Central memory CD8-positive, alpha-beta T cell (primary cell): ENCODE measurements at regions not wholly inside any gene's neighbourhood (a gene's known extent, or its start where the extent isn't known, plus 50 kb on each side); places are given as distances from the start of the nearest gene placed in this dataset.

ENCODE experiments used
- ATAC-seq: fragments of 150-1000 bp; cut with Tn5 transposase; replicated peaks from 2 replicates; pipeline ENCODE4 v1.10.0; 2022; ENCODE audit warnings: mild to moderate bottlenecking, moderate FRiP score, moderate number of reproducible peaks; ENCODE audit not compliant: poor library complexity, severe bottlenecking; ENCODE audit errors: extremely low read depth
- DNase-seq, 2 donors: peaks; one replicate each; pipeline ENCODE4 v3.0.0; 2021; ENCODE audit warnings: low spot score in 2 of 2
- H3K27ac Mint-ChIP-seq: one replicate; pipeline ENCODE4 v1.8.0; 2022; ENCODE audit warnings: low read depth, mild to moderate bottlenecking, moderate library complexity, mixed read lengths
- H3K27me3 Mint-ChIP-seq: one replicate; pipeline ENCODE4 v1.8.0; 2022; ENCODE audit warnings: mixed read lengths
- H3K36me3 Mint-ChIP-seq: one replicate; pipeline ENCODE4 v1.8.0; 2022; ENCODE audit warnings: mild to moderate bottlenecking, moderate library complexity, mixed read lengths; ENCODE audit not compliant: insufficient read depth
- H3K4me1 Mint-ChIP-seq: one replicate; pipeline ENCODE4 v1.8.0; 2022; ENCODE audit warnings: mixed read lengths
- H3K4me3 Mint-ChIP-seq: one replicate; pipeline ENCODE4 v1.8.0; 2022; ENCODE audit warnings: mild to moderate bottlenecking, moderate library complexity, mixed read lengths
- H3K9me3 Mint-ChIP-seq: one replicate; pipeline ENCODE4 v1.8.0; 2022; ENCODE audit warnings: mixed read lengths

DNA sequence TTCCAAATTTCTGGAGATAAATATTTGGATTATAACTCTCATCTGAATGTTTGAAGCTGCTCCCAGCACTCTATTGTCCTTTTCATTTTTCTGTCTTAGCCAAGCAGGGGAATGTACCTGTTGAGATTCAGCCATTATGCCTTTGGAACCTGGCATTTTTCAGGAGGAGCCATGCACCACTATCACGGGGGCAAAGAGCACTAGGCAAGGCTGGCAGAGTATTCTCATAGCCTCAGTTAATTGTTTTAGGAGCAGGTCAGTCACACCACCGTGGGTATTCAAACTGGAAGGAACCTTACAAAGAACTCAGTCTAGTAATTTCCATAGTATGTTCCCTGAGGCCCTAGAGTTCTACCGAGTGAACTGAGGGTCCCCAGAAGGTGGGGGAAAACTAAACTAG, 348.9 kb downstream of the TMEM114 start:
- ATAC-seq, result no peak
- no peak for DNase-seq
- Mint-ChIP-seq H3K27ac (no peak overlapping the region), H3K9me3 (peaks cover 10% of the 10 kb centered on the region), H3K36me3 (peaks cover 2% of the 10 kb centered on the region), H3K4me3 (no peak overlapping the region), H3K27me3 (no peaks in the 10 kb centered on the region), H3K4me1 (no peaks in the 10 kb centered on the region)

DNA sequence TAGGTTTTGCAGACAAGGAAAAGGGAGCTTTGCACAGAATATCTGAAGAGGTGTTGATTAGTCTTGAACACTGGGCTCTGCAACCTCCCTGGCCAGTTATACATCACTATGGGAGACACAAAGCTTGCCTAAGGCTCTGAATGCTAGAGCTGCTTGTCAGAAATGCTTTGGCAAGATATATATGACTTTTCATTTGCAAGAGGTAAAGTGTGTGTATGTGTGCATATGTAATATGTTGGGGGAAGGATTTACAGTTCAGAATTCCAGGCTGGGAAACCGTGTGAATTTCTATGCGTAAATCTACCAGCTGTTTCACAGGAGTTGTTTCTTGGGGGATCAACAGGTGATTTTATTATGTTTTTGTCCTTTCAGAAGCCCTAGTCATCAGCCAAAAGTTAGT, 350.9 kb downstream of the TMEM114 start:
- no peak overlapping the region for H3K4me3 Mint-ChIP-seq
- no peak for ATAC-seq

DNA sequence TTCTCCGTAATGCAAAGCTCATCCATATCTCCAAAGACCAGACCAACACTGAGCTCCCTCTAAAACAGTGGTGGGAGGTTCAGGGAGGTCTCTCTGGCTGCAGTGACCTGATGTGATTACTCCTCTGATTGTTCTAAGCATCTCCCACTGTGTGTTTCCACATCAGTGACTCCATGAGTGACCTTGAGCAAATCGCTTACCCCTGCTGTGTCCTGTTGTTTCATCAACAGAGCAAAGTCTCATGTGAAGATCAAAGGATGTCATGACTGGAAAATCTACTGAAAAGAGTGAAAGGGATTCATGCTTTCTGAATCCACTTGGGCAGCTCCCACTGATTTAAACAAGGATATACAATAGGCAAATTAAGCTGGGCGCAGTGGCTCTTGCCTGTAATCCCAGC, 352.9 kb downstream of the TMEM114 start:
- H3K27me3 Mint-ChIP-seq, result no peaks in the 10 kb centered on the region
- no peaks in the 10 kb centered on the region for H3K4me1 Mint-ChIP-seq
- DNase-seq, result no peak
- H3K27ac Mint-ChIP-seq, result no peak overlapping the region
- no peaks in the 10 kb centered on the region for H3K36me3 Mint-ChIP-seq
- H3K9me3 Mint-ChIP-seq, result peaks cover 23% of the 10 kb centered on the region
- ATAC-seq, result no peak
- no peak overlapping the region for H3K4me3 Mint-ChIP-seq

More for the DNA sequence above, 350.9 kb downstream of the TMEM114 start:
- no peak for DNase-seq
- Mint-ChIP-seq H3K4me1 (no peaks in the 10 kb centered on the region), H3K27ac (no peak overlapping the region), H3K9me3 (peaks cover 23% of the 10 kb centered on the region), H3K27me3 (no peaks in the 10 kb centered on the region), H3K36me3 (no peaks in the 10 kb centered on the region)

DNA sequence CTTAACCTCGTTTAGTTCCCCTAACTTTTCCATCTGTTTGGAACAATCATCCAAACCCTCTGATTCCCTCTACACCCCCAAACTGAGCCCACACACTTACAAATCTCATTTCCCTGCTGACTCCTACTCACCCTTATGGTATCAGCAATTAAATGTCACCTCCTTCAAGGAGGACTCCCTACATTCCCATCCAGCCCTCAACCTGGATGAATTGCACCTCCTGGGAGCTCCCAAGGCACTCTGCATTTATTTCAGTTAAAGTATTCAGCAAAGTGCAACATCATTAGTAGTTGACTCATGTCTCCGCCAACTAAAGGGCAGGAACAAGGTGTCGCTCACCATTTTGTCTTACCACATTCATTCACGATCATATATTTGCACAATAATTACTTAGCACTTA, 353.5 kb downstream of the TMEM114 start:
- ATAC-seq, result no peak
- peaks cover 26% of the 10 kb centered on the region for H3K9me3 Mint-ChIP-seq
- H3K36me3 Mint-ChIP-seq, result no peaks in the 10 kb centered on the region
- H3K4me1 Mint-ChIP-seq, result no peaks in the 10 kb centered on the region
- no peak for DNase-seq
- H3K27me3 Mint-ChIP-seq, result no peaks in the 10 kb centered on the region
- no peak overlapping the region for H3K4me3 Mint-ChIP-seq
- H3K27ac Mint-ChIP-seq, result no peak overlapping the region

DNA sequence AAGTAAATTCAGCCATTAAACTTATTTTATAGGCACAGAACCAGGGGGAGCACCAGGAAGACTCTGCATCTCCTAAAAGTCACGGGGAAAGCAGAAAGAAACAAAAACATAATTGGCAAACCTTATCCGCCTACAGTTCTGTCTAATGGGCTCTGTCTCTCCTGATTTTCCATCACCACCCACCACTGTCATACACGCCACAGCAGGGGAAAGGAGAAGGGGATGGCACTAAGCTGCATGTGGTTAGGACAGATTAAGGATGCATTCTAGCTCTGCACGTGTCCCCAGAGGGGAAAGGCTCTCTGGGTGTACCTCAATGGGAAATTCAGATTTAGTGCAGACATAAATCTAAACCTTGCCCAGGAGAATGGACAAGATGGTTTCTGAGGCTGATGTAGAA, 359.8 kb downstream of the TMEM114 start:
- peaks cover 24% of the 10 kb centered on the region for H3K9me3 Mint-ChIP-seq
- ATAC-seq (no peak), DNase-seq (no peak)
- H3K27me3 Mint-ChIP-seq, result no peaks in the 10 kb centered on the region
- H3K36me3 Mint-ChIP-seq, result no peaks in the 10 kb centered on the region
- H3K4me1 Mint-ChIP-seq, result no peaks in the 10 kb centered on the region
- no peak overlapping the region for H3K4me3 Mint-ChIP-seq
- H3K27ac Mint-ChIP-seq, result no peak overlapping the region

DNA sequence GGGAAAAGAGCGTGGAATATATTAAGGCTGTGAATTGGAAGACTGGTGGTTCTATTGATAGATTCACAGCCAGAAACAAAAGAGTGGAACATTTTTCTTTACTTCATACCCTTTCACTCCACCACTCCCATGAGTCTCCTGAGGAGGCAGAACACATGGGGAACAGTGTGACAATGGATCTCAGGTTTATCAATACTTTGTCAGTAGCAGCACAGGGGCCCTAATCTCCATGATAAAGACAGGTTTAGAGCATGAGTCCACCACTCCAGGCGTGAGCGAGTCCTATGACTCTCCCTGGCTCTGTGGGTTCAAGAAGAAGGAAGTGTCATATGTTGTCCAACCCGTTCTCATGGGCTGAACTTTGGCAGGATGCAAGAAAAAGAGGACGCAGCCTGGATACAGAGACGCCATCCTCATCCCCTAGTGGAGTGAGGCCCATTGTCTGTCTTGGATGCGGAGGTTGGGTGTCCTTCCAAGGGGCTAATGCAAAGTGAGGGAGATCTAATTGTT, 361.2 kb downstream of the TMEM114 start:
- DNase-seq (no peak), ATAC-seq (no peak)
- Mint-ChIP-seq H3K27me3 (no peaks in the 10 kb centered on the region), H3K4me1 (no peaks in the 10 kb centered on the region), H3K27ac (no peak overlapping the region), H3K36me3 (peaks cover under 1% of the 10 kb centered on the region), H3K9me3 (peaks cover 20% of the 10 kb centered on the region), H3K4me3 (no peak overlapping the region)

DNA sequence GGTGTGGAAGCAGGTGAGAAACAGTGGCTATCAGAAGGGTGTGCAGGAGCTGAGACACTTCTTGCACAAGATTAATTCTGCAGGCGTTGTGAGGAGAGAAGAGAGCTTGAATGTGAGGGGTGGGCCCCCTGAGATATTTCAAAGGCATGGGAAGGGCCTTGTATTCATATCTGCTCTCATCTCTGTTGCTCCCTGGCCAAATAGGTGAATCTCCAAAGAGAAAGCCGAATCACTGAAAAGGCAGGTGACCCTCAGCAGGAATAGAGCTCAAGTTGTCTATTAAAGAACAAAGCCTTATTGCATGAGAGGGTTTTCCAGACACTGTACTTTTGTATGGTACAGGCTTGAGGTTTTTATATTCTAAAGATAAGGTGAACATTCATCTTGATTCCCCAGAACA, 373.1 kb downstream of the TMEM114 start:
- ATAC-seq (no peak), DNase-seq (no peak)
- Mint-ChIP-seq H3K27me3 (no peaks in the 10 kb centered on the region), H3K4me1 (no peaks in the 10 kb centered on the region), H3K27ac (no peak overlapping the region), H3K9me3 (peaks cover 40% of the 10 kb centered on the region), H3K36me3 (no peaks in the 10 kb centered on the region), H3K4me3 (no peak overlapping the region)

DNA sequence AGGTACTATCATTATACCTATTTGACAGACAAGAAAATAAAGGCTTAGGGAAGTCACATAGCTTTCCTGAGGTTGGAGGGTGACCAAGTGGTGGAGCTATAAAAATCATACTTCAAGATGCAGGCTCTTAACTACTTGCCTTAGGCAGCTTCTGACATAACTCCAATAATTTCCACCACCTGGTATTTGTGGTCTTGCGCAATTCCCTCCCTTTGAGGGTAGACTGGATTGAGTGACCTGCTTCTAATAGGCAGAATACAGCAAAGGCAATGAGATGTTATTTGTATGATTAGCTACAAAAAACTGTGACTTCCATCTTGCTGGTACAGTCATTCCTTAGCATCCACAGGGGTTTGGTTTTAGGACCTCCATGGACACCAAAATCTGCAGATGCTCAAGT, 385.5 kb downstream of the TMEM114 start:
- no peak overlapping the region for H3K4me3 Mint-ChIP-seq
- no peaks in the 10 kb centered on the region for H3K27me3 Mint-ChIP-seq
- no peak for ATAC-seq
- no peak for DNase-seq
- H3K4me1 Mint-ChIP-seq, result no peaks in the 10 kb centered on the region
- H3K36me3 Mint-ChIP-seq, result no peaks in the 10 kb centered on the region
- no peak overlapping the region for H3K27ac Mint-ChIP-seq
- peaks cover 13% of the 10 kb centered on the region for H3K9me3 Mint-ChIP-seq

DNA sequence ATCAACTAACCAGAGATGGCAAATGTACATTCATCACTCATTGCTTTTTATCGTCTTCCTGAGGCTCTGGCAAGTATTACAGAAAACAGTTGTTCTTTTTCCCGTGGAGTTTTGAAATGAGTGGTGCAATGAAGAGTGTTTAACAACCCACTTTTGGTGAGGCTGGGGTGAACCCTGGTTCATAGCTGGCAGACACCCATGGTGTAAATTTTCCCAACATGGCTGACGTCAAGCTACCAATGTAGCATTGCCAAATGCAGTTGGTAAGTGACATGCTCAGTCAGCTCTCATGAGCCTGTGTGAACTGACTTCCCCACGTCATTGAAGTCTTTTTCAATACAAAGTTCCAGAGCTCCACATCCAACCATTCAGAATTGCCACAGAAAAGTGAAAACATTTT, 386.2 kb downstream of the TMEM114 start:
- no peak overlapping the region for H3K27ac Mint-ChIP-seq
- H3K36me3 Mint-ChIP-seq, result no peaks in the 10 kb centered on the region

DNA sequence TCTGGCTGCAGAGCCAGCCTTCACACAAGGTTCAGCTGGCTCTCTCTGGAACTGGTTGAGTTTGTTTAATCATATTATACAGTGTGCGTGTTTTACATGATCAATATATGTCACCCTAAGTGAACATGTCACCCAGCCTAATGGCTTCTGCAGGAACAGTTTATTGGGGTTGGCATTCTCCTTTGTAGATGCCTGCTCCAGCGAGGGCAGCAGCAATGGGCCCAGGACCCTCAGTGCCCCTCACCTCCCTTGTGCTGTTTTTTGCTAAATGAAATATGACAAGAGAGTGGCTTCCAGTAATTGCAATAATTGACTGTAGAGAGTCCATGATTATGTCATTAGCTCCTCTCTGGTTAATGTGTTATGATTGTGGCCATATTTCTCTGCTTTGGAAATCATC, 387.2 kb downstream of the TMEM114 start:
- H3K9me3 Mint-ChIP-seq, result peaks cover 13% of the 10 kb centered on the region
- H3K27ac Mint-ChIP-seq, result no peak overlapping the region
- no peak overlapping the region for H3K4me3 Mint-ChIP-seq
- H3K4me1 Mint-ChIP-seq, result no peaks in the 10 kb centered on the region
- no peaks in the 10 kb centered on the region for H3K27me3 Mint-ChIP-seq
- DNase-seq (no peak), ATAC-seq (no peak)
- no peaks in the 10 kb centered on the region for H3K36me3 Mint-ChIP-seq

More for the DNA sequence above, 386.2 kb downstream of the TMEM114 start:
- Mint-ChIP-seq H3K4me1 (no peaks in the 10 kb centered on the region), H3K9me3 (peaks cover 13% of the 10 kb centered on the region), H3K4me3 (no peak overlapping the region), H3K27me3 (no peaks in the 10 kb centered on the region)
- DNase-seq (no peak), ATAC-seq (no peak)

DNA sequence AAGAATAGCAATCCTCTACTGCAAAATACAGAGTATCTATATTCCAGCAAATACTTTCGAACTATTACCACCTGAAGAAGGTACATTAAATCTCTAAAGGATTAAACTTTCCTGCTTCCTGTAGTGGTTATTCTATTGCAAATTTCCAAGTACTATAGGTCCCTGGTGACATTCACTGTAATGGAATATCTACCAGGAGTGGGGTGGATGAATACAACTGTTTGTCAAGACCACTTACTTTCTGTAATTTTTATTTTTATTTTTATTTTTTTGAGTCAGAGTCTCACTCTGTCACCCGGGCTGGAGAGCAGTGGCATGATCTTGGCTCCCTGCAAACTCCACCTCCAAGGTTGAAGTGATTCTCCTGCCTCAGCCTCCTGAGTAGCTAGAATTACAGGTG, 389.5 kb downstream of the TMEM114 start:
- H3K27ac Mint-ChIP-seq, result no peak overlapping the region
- H3K9me3 Mint-ChIP-seq, result peaks cover 13% of the 10 kb centered on the region
- H3K4me3 Mint-ChIP-seq, result no peak overlapping the region
- H3K27me3 Mint-ChIP-seq, result no peaks in the 10 kb centered on the region
- ATAC-seq (no peak), DNase-seq (no peak)
- no peaks in the 10 kb centered on the region for H3K4me1 Mint-ChIP-seq
- H3K36me3 Mint-ChIP-seq, result no peaks in the 10 kb centered on the region

DNA sequence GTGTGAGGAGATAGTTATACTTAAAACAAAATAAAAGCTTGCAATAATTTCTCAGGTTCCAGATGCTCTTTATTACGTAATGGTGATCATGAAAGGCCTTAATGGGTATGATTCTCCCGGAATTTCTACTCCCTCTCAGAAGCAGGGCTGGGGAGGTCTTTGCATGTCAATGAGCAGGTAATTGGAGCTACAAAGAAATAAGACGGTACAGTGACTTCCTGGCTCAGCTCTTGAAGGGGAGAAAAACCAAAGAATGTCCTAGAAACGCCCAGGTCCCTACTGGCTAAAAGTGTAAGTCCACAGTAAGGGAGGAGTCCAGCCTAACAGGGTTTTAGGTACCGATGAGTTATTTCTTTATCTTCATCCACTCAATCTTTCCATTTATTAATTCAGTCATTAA, 390.9 kb downstream of the TMEM114 start:
- no peak for DNase-seq
- Mint-ChIP-seq H3K4me1 (no peaks in the 10 kb centered on the region), H3K9me3 (peaks cover 17% of the 10 kb centered on the region), H3K27ac (no peak overlapping the region), H3K36me3 (peaks cover 2% of the 10 kb centered on the region), H3K4me3 (no peak overlapping the region), H3K27me3 (no peaks in the 10 kb centered on the region)
- ATAC-seq, result no peak

DNA sequence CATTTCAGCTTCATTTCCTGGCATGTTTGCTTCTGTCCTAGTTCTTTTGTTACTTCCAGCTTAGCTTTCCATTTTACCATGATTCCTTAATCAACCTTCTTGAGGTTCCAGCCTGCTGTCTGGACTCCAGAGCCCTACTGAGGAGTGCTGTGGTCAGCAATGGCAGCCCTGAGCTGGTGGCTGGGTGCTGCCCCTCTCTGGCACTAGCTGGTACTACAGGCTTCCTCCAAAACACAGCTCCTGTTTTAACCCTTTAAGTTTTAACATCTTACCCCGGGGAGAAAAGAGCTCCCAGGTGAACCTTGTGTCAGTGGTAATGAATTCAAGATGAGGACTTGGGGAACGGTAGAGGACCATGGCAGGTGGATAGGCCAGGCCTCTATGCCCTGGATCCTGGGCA, 395.5 kb downstream of the TMEM114 start:
- DNase-seq (no peak), ATAC-seq (no peak)
- Mint-ChIP-seq H3K36me3 (peaks cover 2% of the 10 kb centered on the region), H3K27ac (no peak overlapping the region), H3K4me3 (no peak overlapping the region), H3K9me3 (peaks cover 17% of the 10 kb centered on the region), H3K27me3 (no peaks in the 10 kb centered on the region), H3K4me1 (no peaks in the 10 kb centered on the region)

DNA sequence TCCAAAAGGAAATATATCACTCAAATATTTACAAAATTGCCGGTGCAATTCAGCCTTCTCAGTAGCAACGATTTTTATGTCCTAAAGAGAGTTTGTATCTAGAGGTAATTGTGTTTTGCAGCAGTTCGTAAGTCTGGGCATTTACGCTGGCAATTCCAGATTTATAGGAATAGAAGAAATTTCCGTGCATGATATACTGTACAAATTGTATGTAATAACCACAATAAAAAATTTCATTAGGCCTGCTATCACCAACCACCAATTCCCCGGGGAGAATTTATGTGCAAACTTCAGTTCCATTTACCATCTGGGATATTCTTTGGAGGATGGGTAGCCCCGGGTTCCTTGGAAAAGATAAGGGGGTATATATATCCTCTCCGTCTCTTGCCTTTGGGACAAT, 401.5 kb downstream of the TMEM114 start:
- H3K4me1 Mint-ChIP-seq, result no peaks in the 10 kb centered on the region
- ATAC-seq, result no peak
- no peak overlapping the region for H3K27ac Mint-ChIP-seq
- H3K4me3 Mint-ChIP-seq, result no peak overlapping the region
- peaks cover 11% of the 10 kb centered on the region for H3K9me3 Mint-ChIP-seq
- DNase-seq, result no peak
- no peaks in the 10 kb centered on the region for H3K36me3 Mint-ChIP-seq
- H3K27me3 Mint-ChIP-seq, result no peaks in the 10 kb centered on the region
